Parathyroid adenoma (tissue), 2 donors: ENCODE measurements at regions not wholly inside any gene's neighbourhood (a gene's known extent, or its start where the extent isn't known, plus 50 kb on each side); places are given as distances from the start of the nearest gene placed in this dataset.

Experiments
- H2AFZ ChIP-seq: fragments of 300-600 bp; sonication (generic); one replicate; pipeline ENCODE4 v1.7.0; 2017; ENCODE audit warnings: antibody characterized with exemption, mild to moderate bottlenecking
- H3K27ac ChIP-seq: fragments of 300-600 bp; sonication (generic); one replicate; pipeline ENCODE4 v1.7.0; 2017
- H3K27me3 ChIP-seq: fragments of 300-600 bp; sonication (generic); one replicate; pipeline ENCODE4 v1.7.0; 2017; ENCODE audit warnings: low read length; ENCODE audit not compliant: control insufficient read depth, insufficient read depth
- H3K36me3 ChIP-seq: fragments of 300-600 bp; sonication (generic); one replicate; pipeline ENCODE4 v1.7.0; 2017; ENCODE audit warnings: low read length; ENCODE audit not compliant: control insufficient read depth, insufficient read depth
- H3K4me1 ChIP-seq: fragments of 300-600 bp; sonication (generic); one replicate; pipeline ENCODE4 v1.7.0; 2017; ENCODE audit warnings: control low read depth
- H3K4me2 ChIP-seq: fragments of 300-600 bp; sonication (generic); one replicate; pipeline ENCODE4 v1.7.0; 2017; ENCODE audit warnings: low read length
- H3K4me3 ChIP-seq: fragments of 300-600 bp; sonication (generic); one replicate; pipeline ENCODE4 v1.7.0; 2017; ENCODE audit warnings: low read depth, low read length
- H3K79me2 ChIP-seq: fragments of 300-600 bp; sonication (generic); one replicate; pipeline ENCODE4 v1.7.0; 2017; ENCODE audit warnings: control low read depth
- H3K9ac ChIP-seq: fragments of 300-600 bp; sonication (generic); one replicate; pipeline ENCODE4 v1.7.0; 2017; ENCODE audit warnings: mild to moderate bottlenecking
- H3K9me3 ChIP-seq: fragments of 300-600 bp; sonication (generic); one replicate; pipeline ENCODE4 v1.7.0; 2017; ENCODE audit warnings: low read length; ENCODE audit not compliant: control insufficient read depth
- CTCF ChIP-seq: fragments of 300-600 bp; sonication (generic); IDR thresholded peaks from one replicate; pipeline ENCODE4 v1.7.0; 2017; ENCODE audit warnings: antibody characterized with exemption, mild to moderate bottlenecking
- donor health status: primary hyperparathyroidism.

GRCh38 chr10:33688506-33688905 is 354.0 kb upstream of the NRP1 start:
- H3K9ac ChIP-seq = no peak overlapping the region
- no peaks in the 10 kb centered on the region for H3K4me1 ChIP-seq
- H3K4me3 ChIP-seq = no peak overlapping the region
- no peak overlapping the region for H3K27ac ChIP-seq
- no peak overlapping the region for H2AFZ ChIP-seq
- H3K9me3 ChIP-seq = no peaks in the 10 kb centered on the region
- TF ChIP-seq CTCF = no peak
- H3K27me3 ChIP-seq = no peaks in the 10 kb centered on the region
- H3K79me2 ChIP-seq = no peaks in the 10 kb centered on the region
- H3K4me2 ChIP-seq = no peak overlapping the region
- no peaks in the 10 kb centered on the region for H3K36me3 ChIP-seq

GRCh38 chr10:33684211-33684611 is 349.7 kb upstream of the NRP1 start:
- H3K4me1 ChIP-seq = no peaks in the 10 kb centered on the region
- no peak overlapping the region for H3K27ac ChIP-seq
- H3K27me3 ChIP-seq = no peaks in the 10 kb centered on the region
- H3K4me3 ChIP-seq = no peak overlapping the region
- no peaks in the 10 kb centered on the region for H3K36me3 ChIP-seq
- H3K9ac ChIP-seq = no peak overlapping the region
- H3K79me2 ChIP-seq = no peaks in the 10 kb centered on the region
- no peak overlapping the region for H2AFZ ChIP-seq
- H3K4me2 ChIP-seq = no peak overlapping the region
- no peak for TF ChIP-seq CTCF
- no peaks in the 10 kb centered on the region for H3K9me3 ChIP-seq

GRCh38 chr10:33681595-33681994 is 347.1 kb upstream of the NRP1 start:
- H3K4me1 ChIP-seq = no peaks in the 10 kb centered on the region
- TF ChIP-seq CTCF = no peak
- no peaks in the 10 kb centered on the region for H3K79me2 ChIP-seq
- H3K36me3 ChIP-seq = no peaks in the 10 kb centered on the region
- no peak overlapping the region for H3K9ac ChIP-seq
- H2AFZ ChIP-seq = no peak overlapping the region
- H3K4me2 ChIP-seq = no peak overlapping the region
- H3K27ac ChIP-seq = no peak overlapping the region
- no peak overlapping the region for H3K4me3 ChIP-seq
- H3K27me3 ChIP-seq = no peaks in the 10 kb centered on the region
- no peaks in the 10 kb centered on the region for H3K9me3 ChIP-seq

GRCh38 chr10:33680036-33680435 is 345.6 kb upstream of the NRP1 start:
- no peak overlapping the region for H3K27ac ChIP-seq
- no peak for TF ChIP-seq CTCF

GRCh38 chr10:33676606-33677339 is 342.3 kb upstream of the NRP1 start:
- no peak for TF ChIP-seq CTCF
- H3K79me2 ChIP-seq = no peaks in the 10 kb centered on the region
- H2AFZ ChIP-seq = no peak overlapping the region
- no peaks in the 10 kb centered on the region for H3K4me1 ChIP-seq
- no peaks in the 10 kb centered on the region for H3K27me3 ChIP-seq
- H3K27ac ChIP-seq = peak overlapping the region; percentile 57
- no peaks in the 10 kb centered on the region for H3K36me3 ChIP-seq
- no peak overlapping the region for H3K4me2 ChIP-seq
- no peak overlapping the region for H3K9ac ChIP-seq
- H3K9me3 ChIP-seq = no peaks in the 10 kb centered on the region
- H3K4me3 ChIP-seq = no peak overlapping the region

More at GRCh38 chr10:33680036-33680435, 345.6 kb upstream of the NRP1 start:
- no peaks in the 10 kb centered on the region for H3K79me2 ChIP-seq
- no peaks in the 10 kb centered on the region for H3K27me3 ChIP-seq
- H3K4me1 ChIP-seq = no peaks in the 10 kb centered on the region
- H2AFZ ChIP-seq = no peak overlapping the region
- no peaks in the 10 kb centered on the region for H3K9me3 ChIP-seq
- H3K36me3 ChIP-seq = no peaks in the 10 kb centered on the region
- no peak overlapping the region for H3K4me2 ChIP-seq
- H3K4me3 ChIP-seq = no peak overlapping the region
- H3K9ac ChIP-seq = no peak overlapping the region
